Activated CD4-positive, alpha-beta memory T cell treated with anti-CD3 and anti-CD28 coated beads, Interleukin-2, amount 10 ng/mL, durations not matched to agents 7 days and 5 days (primary cell): ENCODE measurements at regions not wholly inside any gene's neighbourhood (a gene's known extent, or its start where the extent isn't known, plus 50 kb on each side); places are given as distances from the start of the nearest gene placed in this dataset.

Experiments used
- CTCF ChIA-PET: fragments of 350-600 bp; sonication (Branson Sonifier 250); formaldehyde crosslinking; loops from one replicate; lab custom pipeline; 2021; ENCODE audit warnings: antibody characterized with exemption, inconsistent platforms; lab: Charles Lee
- POLR2A ChIA-PET: fragments of 350-600 bp; sonication (Branson Sonifier 250); formaldehyde crosslinking; loops from one replicate; lab custom pipeline; 2021; ENCODE audit warnings: antibody characterized with exemption; lab: Charles Lee
- DNase-seq: peaks from one replicate; pipeline ENCODE4 v3.0.0-alpha.2; 2020
- H3K27ac Mint-ChIP-seq: one replicate; pipeline ENCODE4 v1.8.0; 2021; ENCODE audit warnings: mild to moderate bottlenecking, mixed read lengths
- H3K27me3 Mint-ChIP-seq: one replicate; pipeline ENCODE4 v1.8.0; 2021; ENCODE audit warnings: mixed read lengths
- H3K36me3 Mint-ChIP-seq: one replicate; pipeline ENCODE4 v1.8.0; 2021; ENCODE audit warnings: low read depth, mixed read lengths
- H3K4me1 Mint-ChIP-seq: one replicate; pipeline ENCODE4 v1.8.0; 2021; ENCODE audit warnings: mixed read lengths
- H3K4me3 Mint-ChIP-seq: one replicate; pipeline ENCODE4 v1.8.0; 2021; ENCODE audit warnings: mild to moderate bottlenecking, mixed read lengths
- H3K9me3 Mint-ChIP-seq: one replicate; pipeline ENCODE4 v1.8.0; 2021; ENCODE audit warnings: mixed read lengths

- H3K9me3 Mint-ChIP-seq = peaks cover 2% of the 10 kb centered on the region
- ChIA-PET POLR2A (no interaction called here), CTCF (no interaction called here)
- no peaks in the 10 kb centered on the region for H3K27me3 Mint-ChIP-seq
- no peak for DNase-seq
- no peaks in the 10 kb centered on the region for H3K4me1 Mint-ChIP-seq
- no peak overlapping the region for H3K27ac Mint-ChIP-seq
- no peaks in the 10 kb centered on the region for H3K36me3 Mint-ChIP-seq
- no peak overlapping the region for H3K4me3 Mint-ChIP-seq
Observed at GRCh38 chrX:95117556-95117955, 1443.5 kb downstream of the FAM133A start.

DNA sequence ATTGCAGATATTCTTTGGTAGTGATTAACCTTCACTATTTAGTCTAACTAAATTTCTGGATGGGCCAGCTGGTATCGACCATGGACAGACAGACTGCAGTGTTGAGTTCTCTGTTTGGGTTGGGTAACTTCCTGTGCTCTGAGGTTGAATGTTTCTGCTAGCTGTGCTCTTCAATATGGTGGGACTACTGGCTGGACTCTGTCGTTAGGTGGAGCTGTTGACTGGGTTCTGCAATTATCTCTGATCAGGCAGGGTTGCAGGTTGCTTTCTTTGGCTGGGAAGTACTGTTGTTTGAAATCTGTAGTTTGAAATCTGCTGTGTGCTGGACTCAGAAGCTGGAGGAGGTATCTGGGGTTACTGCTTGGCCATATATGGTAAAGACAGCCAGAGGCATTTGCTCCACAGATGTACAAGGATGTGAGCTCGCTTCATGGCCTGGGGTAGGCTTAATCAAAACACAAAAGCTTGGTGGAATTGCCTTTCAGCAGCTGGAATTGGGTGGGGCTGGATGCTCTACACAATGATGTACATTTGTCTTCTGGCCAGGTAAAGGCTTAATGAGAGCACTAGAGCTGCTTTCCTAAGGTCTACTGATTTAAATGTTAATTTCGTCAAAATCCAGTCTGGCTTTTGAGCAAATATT is 1472.0 kb downstream of the FAM133A start:
- Mint-ChIP-seq H3K4me1 (no peaks in the 10 kb centered on the region), H3K4me3 (no peak overlapping the region), H3K27ac (no peak overlapping the region), H3K36me3 (no peaks in the 10 kb centered on the region), H3K9me3 (no peaks in the 10 kb centered on the region), H3K27me3 (no peaks in the 10 kb centered on the region)
- no peak for DNase-seq
- POLR2A ChIA-PET = no interaction called here
- CTCF ChIA-PET = no interaction called here

DNA sequence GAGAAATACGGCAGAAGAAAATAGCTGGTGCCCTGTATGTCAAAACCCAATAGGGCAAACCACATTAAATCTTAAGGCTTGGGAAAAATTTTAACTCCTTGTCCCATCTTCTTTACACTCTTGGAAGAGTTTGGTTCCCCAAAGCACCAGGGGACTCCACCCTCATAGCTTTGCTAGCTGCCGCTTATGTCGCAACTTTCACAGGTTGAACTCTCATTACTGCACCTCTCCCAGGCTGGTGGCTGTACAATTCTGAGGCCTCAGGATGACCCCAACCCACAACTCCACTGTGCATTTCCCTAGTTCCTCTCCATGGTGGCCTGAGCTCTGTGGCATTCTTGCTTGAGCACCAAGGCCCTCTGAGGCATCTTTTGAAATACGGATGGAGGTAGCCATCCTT is 1478.8 kb downstream of the FAM133A start:
- H3K4me3 Mint-ChIP-seq = no peak overlapping the region
- POLR2A ChIA-PET = no interaction called here

DNA sequence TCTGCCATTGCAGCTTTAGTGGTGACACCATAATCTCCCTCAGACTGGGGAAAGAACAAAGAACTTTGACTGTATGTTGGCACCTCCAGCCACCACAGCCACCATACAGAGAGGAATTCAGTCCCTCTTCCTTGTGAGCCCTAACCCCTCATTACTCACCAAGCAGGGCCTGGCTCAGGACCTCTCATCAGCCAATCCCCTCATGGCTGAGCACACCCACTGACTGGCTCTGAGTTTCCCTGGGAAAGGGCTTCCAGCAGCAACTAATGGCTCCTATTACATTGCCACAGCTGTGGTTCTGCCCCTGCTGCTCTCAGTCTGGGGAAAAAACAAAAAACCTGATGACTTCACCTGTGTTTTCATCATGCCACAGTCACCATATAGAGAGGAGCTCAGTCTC is 1482.6 kb downstream of the FAM133A start:
- Mint-ChIP-seq H3K4me1 (no peaks in the 10 kb centered on the region), H3K4me3 (no peak overlapping the region), H3K9me3 (peaks cover 3% of the 10 kb centered on the region), H3K27me3 (no peaks in the 10 kb centered on the region), H3K36me3 (no peaks in the 10 kb centered on the region), H3K27ac (no peak overlapping the region)
- DNase-seq = no peak
- POLR2A ChIA-PET = no interaction called here
- CTCF ChIA-PET = no interaction called here

More for the DNA sequence above, 1478.8 kb downstream of the FAM133A start:
- Mint-ChIP-seq H3K36me3 (no peaks in the 10 kb centered on the region), H3K27me3 (no peaks in the 10 kb centered on the region), H3K4me1 (no peaks in the 10 kb centered on the region), H3K9me3 (peaks cover 3% of the 10 kb centered on the region), H3K27ac (no peak overlapping the region)
- DNase-seq = no peak
- CTCF ChIA-PET = no interaction called here
